A673 (cell line): ENCODE measurements at regions not wholly inside any gene's neighbourhood (a gene's known extent, or its start where the extent isn't known, plus 50 kb on each side); places are given as distances from the start of the nearest gene placed in this dataset.

Experiments used
- BruUV-seq: library from RNA; stranded (reverse); fragments of 400-500 nt; replicated peaks from 2 replicates; lab custom pipeline; 2021; lab: Mats Ljungman, UMichigan
- CTCF ChIA-PET: fragments of 300-600 bp; sonication (Branson Sonifier 250); formaldehyde crosslinking; loops from one replicate; lab custom pipeline; 2022; ENCODE audit warnings: antibody characterized with exemption; lab: Charles Lee
- POLR2A ChIA-PET: fragments of 300-600 bp; sonication (Branson Sonifier 250); formaldehyde crosslinking; loops from one replicate; lab custom pipeline; 2022; ENCODE audit warnings: antibody characterized with exemption; ENCODE audit not compliant: low non-redundant PET; lab: Charles Lee
- DNase-seq: peaks from one replicate; pipeline ENCODE4 v3.0.0-alpha.2; 2015; ENCODE audit warnings: low spot score
- H3K27ac ChIP-seq: fragments of 200-600 bp; sonication (generic); 2 replicates; pipeline ENCODE4 v1.5.1; 2016; ENCODE audit warnings: mixed run types, low read depth, mild to moderate bottlenecking, mixed read lengths, antibody characterized with exemption, low read length; ENCODE audit not compliant: poor library complexity, severe bottlenecking
- H3K27me3 ChIP-seq: fragments of 200-600 bp; sonication (generic); replicated peaks from 2 replicates; pipeline ENCODE4 v1.6.1; 2017; ENCODE audit warnings: mixed run types, low read depth, mild to moderate bottlenecking, mixed read lengths, antibody characterized with exemption, low read length; ENCODE audit not compliant: insufficient read depth, poor library complexity
- H3K36me3 ChIP-seq: fragments of 200-600 bp; sonication (generic); 2 replicates; pipeline ENCODE4 v1.6.1; 2016; ENCODE audit warnings: mixed run types, mild to moderate bottlenecking, mixed read lengths, antibody characterized with exemption, low read length; ENCODE audit not compliant: insufficient read depth, poor library complexity, severe bottlenecking
- H3K4me1 ChIP-seq: fragments of 200-600 bp; sonication (generic); 2 replicates; pipeline ENCODE4 v1.6.1; 2017; ENCODE audit warnings: mixed run types, mild to moderate bottlenecking, mixed read lengths, antibody characterized with exemption, low read length; ENCODE audit not compliant: insufficient read depth, poor library complexity, severe bottlenecking
- H3K4me3 ChIP-seq: fragments of 200-600 bp; sonication (generic); 2 replicates; pipeline ENCODE4 v1.5.1; 2016; ENCODE audit warnings: low read depth, mixed run types, mild to moderate bottlenecking, mixed read lengths, low read length; ENCODE audit not compliant: poor library complexity, severe bottlenecking
- H3K9me3 ChIP-seq: fragments of 200-600 bp; sonication (generic); 2 replicates; pipeline ENCODE4 v1.6.1; 2016; ENCODE audit warnings: mixed run types, low read depth, mild to moderate bottlenecking, mixed read lengths, antibody characterized with exemption, low read length; ENCODE audit not compliant: poor library complexity, severe bottlenecking
- EZH2 ChIP-seq: fragments of 200-600 bp; sonication (generic); IDR thresholded peaks from 2 replicates; pipeline ENCODE4 v1.6.1; 2017; ENCODE audit warnings: borderline replicate concordance, low read depth, mild to moderate bottlenecking, mixed read lengths, antibody characterized with exemption, low read length; ENCODE audit not compliant: poor library complexity, severe bottlenecking
- intact Hi-C: fragments of 100-400 bp; cut with micrococcal nuclease; formaldehyde crosslinking; loops from one replicate; pipeline ENCODE4 v1.10.0; 2022; ENCODE audit not compliant: unreplicated experiment
- TF ChIP-seq, protein P1 (sequence below): fragments of 300-800, 200-600 bp; sonication (generic); conservative IDR thresholded peaks from 2 replicates; pipeline ENCODE4 v1.5.1; 2017; ENCODE audit warnings: low read depth, mild to moderate bottlenecking, antibody characterized with exemption, low read length, moderate library complexity, mixed read lengths

- DNase-seq, result no peak
- Histone ChIP-seq H3K4me3 (no peak overlapping the region), H3K27ac (no peak overlapping the region), H3K9me3 (no peaks in the 10 kb centered on the region), H3K36me3 (no peaks in the 10 kb centered on the region), H3K27me3 (no peaks in the 10 kb centered on the region), H3K4me1 (no peaks in the 10 kb centered on the region)
- intact Hi-C loops, result loop anchor here (10.0 kb wide), 1 partner anchor 1934 kb away; no protein-coding TSS in a partner anchor
- CTCF ChIA-PET, result no interaction called here
- BruUV-seq, result no TSS peak
- TF ChIP-seq EZH2, result no peak
- TF ChIP-seq, protein P1, sequence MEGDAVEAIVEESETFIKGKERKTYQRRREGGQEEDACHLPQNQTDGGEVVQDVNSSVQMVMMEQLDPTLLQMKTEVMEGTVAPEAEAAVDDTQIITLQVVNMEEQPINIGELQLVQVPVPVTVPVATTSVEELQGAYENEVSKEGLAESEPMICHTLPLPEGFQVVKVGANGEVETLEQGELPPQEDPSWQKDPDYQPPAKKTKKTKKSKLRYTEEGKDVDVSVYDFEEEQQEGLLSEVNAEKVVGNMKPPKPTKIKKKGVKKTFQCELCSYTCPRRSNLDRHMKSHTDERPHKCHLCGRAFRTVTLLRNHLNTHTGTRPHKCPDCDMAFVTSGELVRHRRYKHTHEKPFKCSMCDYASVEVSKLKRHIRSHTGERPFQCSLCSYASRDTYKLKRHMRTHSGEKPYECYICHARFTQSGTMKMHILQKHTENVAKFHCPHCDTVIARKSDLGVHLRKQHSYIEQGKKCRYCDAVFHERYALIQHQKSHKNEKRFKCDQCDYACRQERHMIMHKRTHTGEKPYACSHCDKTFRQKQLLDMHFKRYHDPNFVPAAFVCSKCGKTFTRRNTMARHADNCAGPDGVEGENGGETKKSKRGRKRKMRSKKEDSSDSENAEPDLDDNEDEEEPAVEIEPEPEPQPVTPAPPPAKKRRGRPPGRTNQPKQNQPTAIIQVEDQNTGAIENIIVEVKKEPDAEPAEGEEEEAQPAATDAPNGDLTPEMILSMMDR, result no peak
- POLR2A ChIA-PET, result no interaction called here
These were observed 95.4 kb upstream of the USP38 start for GRCh38 chr4:143089291-143089690.

DNA sequence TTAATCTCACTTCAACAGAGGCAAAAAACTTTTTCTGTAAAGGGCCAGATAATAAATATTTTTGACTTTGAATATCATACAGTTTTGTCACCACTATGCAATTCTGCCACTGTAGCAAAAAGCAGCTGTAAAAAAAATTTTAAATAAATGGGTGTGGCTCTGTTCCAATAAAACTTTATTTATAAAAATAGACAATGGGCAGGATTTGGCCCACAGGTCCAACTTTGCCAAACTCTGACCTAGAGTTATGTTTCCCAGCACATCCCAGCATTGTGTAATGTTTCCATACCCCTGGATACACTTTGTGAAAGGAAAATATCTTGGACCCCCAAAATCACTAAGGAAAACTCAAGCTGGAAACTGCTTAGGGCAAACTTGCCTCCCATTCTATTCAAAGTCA is 94.9 kb upstream of the USP38 start:
- DNase-seq, result no peak
- no TSS peak for BruUV-seq
- no peaks in the 10 kb centered on the region for H3K36me3 ChIP-seq
- intact Hi-C loops, result loop anchor here (10.0 kb wide), 1 partner anchor 1935 kb away; no protein-coding TSS in a partner anchor
- no peaks in the 10 kb centered on the region for H3K27me3 ChIP-seq
- POLR2A ChIA-PET, result interaction anchor here (0.6 kb wide), 1 partner anchor 343 kb away, joined by 3 read pairs; no protein-coding TSS in a partner anchor
- no peaks in the 10 kb centered on the region for H3K4me1 ChIP-seq
- CTCF ChIA-PET, result no interaction called here
- H3K4me3 ChIP-seq, result no peak overlapping the region
- no peak for TF ChIP-seq EZH2
- TF ChIP-seq, protein P1, result no peak
- H3K9me3 ChIP-seq, result no peaks in the 10 kb centered on the region
- H3K27ac ChIP-seq, result no peak overlapping the region

DNA sequence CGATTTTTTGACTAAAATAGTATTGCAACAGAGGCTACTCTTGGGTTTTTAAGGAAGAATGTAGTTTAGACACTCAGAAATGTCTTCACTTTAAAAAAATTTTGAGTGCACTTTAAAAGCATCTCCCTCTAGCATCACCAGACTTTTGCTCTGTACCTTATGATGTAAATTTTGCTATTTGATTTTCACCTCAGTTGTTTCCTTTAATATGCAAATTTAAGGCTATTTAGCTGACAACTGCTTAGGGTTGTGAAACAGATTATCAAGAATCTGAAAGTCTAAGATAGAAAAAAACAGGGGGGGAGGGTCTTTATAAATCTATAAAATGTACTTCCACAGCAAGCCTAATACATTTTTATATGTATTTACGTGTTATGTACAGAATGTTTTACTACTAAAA is 92.9 kb upstream of the USP38 start:
- H3K4me3 ChIP-seq, result no peak overlapping the region
- no peak for TF ChIP-seq EZH2
- TF ChIP-seq, protein P1, result no peak
- no peak overlapping the region for H3K27ac ChIP-seq
- ChIA-PET POLR2A (no interaction called here), CTCF (no interaction called here)
- DNase-seq, result no peak
- H3K4me1 ChIP-seq, result no peaks in the 10 kb centered on the region
- H3K27me3 ChIP-seq, result no peaks in the 10 kb centered on the region
- H3K9me3 ChIP-seq, result no peaks in the 10 kb centered on the region
- no peaks in the 10 kb centered on the region for H3K36me3 ChIP-seq
- intact Hi-C loops, result no loop called here
- no TSS peak for BruUV-seq
